HuH-7 (cell line): ENCODE measurements at regions not wholly inside any gene's neighbourhood (a gene's known extent, or its start where the extent isn't known, plus 50 kb on each side); places are given as distances from the start of the nearest gene placed in this dataset.

Experiments
- DNase-seq: peaks from one replicate; pipeline ENCODE4 v3.0.0; 2011; ENCODE audit warnings: low spot score

DNA sequence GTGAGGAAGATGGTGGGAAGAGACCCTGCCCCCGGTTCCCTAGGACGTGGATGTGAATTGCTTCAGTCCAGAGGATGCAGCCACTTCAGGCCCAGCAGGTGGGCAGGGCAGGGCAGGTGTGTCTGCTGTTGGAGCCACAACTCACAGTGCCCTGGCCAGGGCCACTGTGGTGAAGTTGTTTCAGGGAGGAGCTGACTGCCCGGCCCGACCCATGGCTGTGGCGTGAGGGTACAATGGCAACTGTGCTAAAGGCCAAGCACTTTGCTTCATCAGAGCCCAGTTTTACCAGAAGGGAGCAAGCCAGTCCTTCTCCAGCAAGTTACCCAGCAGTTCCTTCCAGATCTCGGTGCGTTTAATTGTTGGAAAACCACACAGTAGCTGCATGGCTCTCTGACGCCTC, 1174.4 kb downstream of the BRD1 start:
- DNase-seq: no peak

DNA sequence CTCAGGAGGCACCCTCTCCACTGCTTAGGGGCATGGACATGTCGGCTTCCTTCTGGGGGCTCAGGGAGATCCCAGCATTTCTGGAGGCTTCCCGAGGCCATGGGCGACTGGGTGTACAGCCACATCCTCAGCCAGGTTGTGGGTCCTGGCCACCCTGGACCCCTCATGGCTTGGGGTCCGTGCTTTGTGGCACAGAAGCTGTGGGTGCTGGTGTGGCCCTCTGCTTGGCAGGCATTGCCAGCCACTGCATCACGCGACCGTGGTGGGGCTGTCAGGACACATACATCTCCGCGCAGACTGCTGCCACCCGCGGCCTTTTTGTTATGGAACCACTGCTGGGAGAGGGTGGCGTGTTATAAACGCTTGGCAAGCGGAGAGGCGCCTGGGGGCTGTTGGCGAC, 1174.9 kb downstream of the BRD1 start:
- no peak for DNase-seq

DNA sequence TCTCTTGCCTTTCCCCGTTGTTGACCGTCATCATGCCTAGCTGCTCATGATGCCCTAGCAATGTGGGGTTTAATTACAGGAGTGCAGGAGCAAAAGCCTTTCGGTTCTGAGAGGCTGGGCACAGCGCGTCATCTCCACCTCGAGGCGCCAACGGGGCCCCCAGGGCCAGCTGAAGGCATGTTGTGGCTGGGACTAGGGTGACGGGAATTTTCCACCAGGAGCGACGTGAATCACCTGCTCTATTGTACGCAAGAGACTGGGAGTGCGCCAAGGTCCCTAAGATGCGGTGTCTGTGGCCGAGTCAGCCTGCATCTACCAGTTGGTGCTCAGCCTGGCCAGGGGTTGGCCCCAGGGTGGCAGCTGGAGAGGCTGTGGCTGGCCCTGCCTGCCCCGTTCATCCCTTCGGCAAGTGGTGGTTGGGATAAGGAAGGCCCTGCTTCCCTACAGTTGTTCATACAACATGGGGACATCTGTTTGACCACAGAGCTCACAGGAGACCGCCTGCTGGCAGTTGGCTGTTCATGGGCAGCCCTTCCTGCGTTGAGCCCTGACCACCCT, 1175.6 kb downstream of the BRD1 start:
- no peak for DNase-seq

DNA sequence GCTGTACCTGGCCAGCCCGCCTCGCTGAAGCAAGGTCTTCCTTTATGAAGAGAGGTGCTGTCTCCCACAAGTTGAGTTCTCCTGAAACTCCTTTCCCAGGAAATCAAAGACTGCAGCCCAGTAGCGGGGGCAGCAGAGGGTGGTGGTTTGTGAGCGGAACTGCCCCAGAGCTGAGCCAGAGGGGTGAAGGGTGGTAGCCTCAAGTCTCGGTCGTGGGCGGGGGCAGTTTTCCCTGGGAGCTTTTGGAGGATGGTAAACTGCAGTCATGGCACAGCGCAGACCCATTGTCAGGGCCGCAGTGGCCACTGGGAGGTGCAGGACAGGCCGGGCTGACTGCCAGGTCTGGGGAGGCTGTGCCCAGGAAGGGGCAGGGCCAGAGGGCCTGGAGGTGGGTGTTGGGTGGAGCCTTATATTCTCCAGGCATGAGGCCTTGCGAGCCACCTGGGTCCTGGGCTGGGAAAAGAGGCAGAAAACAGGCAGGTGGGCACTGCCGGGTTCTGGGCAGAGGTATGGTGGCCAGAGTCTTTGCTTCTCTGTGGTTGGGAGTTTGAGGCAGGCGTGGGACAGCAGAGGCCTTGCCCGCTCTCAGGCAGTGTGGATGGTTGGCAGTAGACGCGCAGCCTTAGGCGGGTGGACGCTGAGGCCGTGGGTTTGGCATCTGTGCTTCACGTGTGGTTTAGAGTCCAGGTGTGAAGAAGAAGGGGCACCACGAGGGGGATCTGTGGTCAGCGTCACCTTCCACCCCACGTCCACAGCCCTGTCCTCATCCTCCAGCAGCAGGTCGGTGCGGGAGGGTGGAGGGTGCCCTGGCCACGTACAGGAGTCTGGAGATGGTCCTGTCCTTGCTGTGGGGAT, 1176.4 kb downstream of the BRD1 start:
- DNase-seq: no peak

DNA sequence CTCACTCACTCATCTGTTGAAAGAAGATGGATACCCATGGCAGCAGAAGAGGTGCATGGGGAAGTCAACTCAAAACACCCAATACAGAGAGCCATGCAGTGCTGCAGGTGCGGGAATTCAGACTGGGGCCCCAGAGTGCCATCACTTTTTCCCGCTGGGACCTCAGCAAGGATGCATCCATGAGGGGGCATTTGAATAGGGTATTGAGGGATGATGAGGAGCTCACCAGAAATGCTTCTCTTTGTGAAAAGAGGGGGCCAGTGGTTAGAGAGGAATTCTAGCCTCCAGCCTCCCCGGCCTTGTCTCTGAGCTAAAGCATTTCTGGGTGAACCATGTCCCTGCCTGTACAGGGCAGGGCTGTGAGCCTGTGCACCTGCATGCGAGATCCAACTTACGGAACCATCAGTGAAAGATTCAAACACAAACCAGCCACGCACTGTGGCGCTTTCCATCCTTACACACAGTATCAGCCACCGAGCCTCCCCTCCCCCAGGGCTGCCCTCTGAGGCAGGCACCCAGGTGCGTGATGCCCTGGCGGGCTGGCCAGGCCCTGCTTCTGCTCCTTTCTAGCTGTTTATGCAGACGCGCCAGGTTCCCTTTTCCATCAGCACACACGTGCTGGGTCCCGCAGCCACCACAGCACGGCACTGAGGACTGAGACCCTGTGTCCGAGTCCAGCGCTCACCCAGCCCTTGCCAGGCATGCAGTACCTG, 1177.2 kb downstream of the BRD1 start:
- DNase-seq: no peak

DNA sequence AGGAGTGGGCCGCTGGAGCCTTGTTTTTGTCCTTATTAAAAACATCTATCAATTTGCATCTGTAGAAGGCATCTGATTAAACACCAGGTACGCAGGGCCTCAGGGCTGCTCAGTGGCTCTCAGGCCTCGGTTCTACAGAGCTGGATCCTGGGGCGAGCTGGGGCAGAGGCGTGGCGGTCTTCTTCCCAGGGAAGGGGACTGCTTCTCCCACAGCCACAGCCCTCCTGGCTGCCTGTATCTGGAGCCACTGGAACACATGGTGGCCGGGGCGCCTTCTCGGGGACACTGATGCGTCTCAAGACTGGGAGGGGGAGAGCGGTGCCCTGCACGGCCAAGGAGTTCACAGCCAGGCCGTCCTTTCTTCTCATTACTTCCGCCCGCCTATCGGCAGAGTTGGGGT, 1178.2 kb downstream of the BRD1 start:
- DNase-seq: no peak

DNA sequence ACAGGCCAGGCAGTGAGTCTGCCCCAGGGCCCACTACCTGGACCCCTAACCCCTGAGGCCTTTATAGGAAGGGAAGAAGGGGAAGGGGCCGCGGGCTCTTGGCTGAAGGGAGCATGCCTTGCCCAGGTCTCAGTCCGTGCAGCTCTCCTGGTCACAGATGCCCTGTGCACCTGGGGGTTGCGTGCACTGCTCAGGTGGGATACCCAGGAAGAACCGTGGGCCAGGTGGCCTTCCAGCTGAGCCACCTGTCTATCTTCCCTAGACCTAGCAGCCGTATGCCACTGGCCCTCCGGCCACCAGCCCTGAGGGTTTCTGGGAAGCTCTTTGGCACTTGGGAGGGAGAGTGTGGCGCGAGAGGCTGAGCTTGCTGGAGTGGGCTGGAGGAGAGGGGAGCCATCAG, 1178.6 kb downstream of the BRD1 start:
- DNase-seq: no peak

DNA sequence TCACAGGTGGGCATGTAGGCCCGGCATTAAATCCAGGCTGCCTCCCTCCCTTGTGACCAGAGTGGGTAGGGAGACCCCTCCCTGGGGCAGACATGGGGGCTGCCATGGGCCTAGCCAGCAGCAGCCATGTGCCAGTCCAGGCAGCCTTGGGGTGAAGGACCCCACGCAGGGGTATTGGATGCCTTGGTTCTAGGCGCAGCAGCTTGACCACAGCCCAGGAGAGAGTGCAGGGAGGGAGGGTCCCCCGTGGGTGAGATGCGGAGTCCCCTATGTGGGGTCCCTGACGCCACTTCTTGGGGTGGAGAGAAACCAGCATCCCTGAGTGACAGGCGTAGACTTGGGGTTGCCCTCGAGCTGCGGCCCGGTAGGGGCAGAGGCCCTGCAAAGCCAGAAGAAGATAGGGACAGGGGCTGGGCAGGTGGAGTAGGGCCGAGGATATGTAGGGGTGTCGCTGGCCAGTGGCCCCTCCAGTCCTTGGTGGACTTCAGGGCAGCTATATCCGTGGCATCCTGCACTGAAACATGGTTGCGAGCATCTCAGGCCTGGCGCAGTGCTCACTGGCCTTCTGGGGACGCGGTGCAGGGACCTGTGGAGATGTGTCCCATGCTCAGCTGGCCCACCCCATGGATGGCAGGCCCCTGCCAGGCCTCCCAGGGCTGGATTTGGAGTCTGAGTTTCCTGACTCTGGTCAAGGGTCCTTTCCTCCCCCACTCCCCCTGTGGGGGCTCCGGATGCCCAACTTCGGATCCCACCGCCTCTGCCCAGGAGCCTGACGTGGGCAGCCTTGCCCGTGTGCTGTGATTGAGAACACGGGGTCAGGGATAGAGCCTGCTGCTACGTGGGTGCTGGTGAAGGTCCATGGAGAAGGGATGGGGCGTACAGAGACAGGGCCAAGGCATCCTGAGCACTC, 1179.8 kb downstream of the BRD1 start:
- DNase-seq: no peak

DNA sequence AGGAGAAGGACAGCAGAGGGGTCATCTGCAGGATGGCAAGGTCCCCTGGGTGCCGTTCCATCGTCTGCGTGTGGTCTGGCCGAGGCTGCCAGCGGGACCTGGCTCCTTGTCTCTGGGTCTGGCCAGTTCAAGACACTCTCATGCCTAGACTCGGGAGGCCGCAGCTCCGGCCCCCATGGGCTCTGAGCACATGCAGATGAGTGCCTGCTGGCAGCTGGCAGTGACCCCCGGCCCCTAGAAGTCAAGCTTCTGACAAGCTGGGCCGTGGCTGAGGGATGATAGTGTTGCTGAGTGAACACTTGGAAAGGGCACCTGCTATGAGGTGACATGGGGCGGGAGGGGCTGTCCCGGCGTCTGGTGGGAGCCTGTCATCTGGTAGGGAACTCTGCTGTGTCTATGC, 1180.6 kb downstream of the BRD1 start:
- no peak for DNase-seq

DNA sequence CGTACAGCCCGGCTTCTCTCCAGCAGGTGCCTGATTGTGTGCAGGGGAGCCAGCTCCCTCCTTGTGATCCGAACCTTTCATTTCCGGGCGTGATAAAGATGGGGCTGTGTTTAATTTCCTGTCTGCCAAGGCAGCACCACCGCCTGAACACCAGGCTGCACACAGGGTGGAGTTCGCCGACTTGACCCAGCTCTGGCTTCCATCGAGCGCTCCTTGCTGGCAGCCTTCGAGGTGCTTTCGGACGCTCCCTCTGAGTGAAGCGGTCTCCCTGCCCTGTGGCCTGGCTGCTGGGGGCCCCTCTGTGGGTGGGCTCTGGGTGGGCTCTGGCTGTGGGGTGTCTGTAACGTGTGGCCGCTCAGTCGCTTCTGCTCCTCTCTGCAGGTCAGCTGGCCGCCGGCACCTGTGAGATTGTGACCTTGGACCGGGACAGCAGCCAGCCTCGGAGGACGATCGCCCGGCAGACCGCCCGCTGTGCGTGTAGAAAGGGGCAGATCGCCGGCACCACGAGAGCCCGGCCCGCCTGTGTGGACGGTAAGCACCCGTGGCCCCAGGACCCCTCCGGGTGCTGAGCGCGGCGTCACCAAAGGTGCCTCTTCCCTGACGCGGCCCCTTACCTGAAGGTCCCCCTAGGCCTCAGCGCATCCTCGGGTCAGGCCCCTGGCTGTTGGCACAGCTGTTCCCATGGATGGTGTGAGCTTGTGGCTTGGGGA, 1181.3 kb downstream of the BRD1 start:
- DNase-seq: no peak

DNA sequence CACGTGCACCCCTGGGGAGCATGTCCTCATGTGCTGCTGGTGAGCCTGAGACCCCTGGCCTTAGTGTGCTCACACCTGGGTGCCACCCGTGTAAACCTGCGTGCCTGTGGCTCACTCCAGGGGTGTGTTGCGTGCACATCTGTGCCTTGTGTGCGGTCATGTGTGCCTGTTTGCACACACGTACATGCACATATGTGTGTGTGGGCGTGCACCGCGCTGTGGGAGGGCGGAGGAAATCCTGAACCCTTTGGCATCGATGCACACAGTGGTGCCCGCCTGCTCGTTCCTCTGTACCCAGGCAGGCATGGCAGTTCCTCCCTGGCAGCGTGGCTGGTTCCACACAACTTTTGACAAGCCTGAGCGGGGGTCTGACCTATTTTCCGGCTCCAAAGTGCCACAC, 1181.9 kb downstream of the BRD1 start:
- DNase-seq: no peak

DNA sequence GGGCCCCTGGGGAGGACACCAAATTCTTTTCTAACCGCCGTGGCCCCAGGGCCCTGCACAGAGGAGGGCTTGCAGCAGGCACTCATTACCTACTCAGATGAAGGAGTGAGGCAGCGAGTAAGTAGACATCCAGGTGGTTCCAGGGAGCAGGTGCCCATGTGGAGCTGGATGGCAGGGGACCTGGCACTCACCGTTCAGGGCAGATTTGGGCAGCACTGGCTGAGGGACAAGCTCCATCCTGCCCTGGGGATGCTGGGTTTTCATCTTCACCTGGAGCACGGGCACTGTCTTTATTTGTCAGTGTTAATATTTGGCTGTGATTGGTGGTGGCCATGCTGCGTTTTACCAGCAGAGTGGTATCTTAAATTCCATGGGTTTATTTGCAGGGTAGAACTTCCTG, 1182.7 kb downstream of the BRD1 start:
- DNase-seq: no peak

DNA sequence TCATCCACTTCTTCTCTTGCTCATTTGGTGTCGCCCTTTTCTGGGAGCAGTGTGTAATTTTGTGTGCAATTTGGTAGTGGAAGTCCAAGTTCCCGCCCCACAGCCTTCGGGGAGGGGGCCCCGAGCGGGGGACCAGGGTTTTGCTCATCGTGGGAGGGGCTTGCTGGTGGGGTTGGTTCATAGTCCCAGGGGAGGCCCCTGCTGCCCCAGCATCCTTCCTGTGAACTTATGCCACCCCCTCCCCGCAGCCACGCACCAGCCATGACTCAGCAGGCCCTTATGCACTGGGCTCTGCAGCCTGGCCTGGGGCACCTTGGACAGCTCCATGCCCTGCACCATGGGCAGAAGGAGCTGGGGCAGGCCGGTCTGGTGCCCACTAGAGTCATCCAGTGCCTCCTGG, 1183.6 kb downstream of the BRD1 start:
- DNase-seq: no peak

DNA sequence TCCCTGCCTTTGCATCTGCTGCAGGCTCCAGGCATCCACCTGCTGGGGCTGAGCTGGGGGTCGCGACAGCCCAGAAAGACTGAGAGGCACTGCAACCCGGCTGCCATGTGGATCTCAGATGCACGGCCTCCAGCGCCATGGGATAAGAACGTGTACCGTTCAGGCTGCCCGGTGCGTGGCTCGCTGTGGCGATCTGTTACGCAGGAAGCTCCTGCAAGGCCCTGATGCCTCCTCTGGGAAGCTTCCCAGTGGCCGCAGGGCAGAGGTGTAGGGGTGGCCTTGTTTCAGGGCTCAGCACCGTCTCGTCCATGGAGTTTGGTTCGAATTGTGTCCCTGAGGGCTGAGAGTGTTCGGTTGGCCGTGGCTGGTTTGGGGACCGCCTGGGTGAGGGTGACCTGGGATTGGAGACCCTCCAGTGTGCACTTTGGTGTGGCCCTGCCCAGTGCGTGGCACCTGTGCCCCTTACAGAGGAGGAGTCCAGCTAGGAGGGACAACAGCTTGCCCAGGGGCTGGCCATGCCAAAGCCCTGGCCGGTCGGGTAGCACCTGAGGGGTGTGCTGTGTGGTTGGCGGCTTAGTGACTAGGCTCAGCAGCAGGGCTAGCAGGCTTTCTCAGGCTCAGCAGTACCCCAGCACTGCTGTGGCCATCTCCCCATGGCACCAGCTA, 1184.5 kb downstream of the BRD1 start:
- DNase-seq: no peak

DNA sequence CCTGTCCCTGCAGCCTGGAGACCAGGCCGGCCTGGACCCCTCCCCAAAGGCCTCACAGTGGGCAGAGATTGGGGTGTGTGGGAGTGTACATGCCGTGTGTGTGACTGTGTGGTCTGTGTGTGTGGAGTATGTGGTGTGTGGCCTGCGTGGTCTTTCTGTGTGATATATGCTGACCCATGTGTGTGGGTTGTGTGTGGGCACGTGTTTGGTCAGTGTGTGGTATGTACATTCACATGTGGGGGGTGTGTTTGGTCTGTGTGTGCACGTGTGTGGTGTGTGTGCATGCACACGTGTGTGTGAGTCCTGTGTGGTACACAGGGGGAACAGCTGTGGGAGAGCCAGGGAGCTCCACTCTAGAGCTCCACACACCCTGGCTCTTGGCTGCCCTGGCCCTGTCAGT, 1185.1 kb downstream of the BRD1 start:
- DNase-seq: no peak

DNA sequence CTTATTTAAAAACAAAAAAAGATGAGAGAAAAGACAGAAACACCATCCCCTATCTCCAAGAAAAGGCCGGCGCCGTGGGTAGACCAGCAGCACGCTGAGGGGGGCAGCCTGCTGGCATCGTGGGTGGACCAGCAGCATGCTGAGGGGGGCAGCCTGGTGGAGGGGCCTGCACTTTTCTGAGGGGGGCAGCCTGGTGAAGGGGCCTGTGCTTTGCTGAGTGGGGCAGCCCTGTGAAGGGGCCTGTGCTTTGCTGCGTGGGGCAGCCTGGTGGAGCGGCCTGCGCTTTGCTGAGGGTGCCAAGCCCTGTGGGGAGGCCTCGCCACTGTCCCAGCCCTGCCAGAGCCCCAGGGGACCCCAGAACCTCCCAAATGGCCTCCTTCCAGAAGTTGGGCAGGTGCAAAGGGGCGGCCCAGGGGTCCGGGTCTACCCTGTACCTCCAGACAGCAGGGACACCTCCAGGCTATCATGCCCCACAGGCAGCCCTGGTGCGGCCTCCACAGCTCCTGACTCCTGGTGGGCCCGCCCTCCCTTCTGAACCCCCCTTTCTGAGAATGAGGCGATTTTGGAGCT, 1185.7 kb downstream of the BRD1 start:
- no peak for DNase-seq

DNA sequence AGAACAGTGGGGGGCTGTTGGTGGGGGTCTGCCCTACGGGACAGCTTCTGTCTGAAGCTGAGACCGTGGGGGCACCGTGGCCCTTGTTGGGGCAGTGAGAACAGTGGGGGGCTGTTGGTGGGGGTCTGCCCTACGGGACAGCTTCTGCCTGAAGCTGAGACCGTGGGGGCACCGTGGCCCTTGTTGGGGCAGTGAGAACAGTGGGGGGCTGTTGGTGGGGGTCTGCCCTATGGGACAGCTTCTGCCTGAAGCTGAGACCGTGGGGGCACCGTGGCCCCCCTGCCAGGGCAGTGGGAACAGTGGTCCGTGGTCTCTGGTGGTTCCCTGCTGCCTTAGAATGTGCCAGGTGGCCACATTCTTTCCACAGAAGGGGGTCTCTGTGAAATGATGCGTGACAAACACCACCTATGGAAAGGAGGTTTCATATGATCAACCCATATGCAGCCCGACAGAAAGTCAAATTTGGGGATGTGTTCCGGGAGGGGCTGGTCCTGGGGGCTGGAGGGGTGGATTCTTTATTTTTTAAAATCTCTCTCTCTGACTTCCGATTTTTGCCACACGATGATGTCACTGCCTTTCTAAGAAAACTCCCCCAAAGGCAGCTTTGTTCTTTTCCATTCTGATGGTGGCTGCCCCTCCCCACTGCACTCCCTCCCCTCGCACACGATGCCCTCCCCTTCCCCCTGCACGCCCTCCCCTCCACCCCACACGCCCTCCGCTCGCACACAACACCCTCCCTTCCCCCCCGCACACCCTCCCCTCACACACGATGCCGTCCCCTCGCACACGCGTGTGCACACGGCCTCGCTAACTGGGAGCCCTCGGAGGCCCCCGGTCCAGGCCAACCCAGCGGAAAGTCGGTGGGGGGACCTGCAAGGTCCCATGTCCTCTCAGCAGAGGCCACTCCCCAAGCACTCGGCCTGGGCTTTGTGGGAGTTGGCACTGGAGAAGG, 1186.5 kb downstream of the BRD1 start:
- no peak for DNase-seq

DNA sequence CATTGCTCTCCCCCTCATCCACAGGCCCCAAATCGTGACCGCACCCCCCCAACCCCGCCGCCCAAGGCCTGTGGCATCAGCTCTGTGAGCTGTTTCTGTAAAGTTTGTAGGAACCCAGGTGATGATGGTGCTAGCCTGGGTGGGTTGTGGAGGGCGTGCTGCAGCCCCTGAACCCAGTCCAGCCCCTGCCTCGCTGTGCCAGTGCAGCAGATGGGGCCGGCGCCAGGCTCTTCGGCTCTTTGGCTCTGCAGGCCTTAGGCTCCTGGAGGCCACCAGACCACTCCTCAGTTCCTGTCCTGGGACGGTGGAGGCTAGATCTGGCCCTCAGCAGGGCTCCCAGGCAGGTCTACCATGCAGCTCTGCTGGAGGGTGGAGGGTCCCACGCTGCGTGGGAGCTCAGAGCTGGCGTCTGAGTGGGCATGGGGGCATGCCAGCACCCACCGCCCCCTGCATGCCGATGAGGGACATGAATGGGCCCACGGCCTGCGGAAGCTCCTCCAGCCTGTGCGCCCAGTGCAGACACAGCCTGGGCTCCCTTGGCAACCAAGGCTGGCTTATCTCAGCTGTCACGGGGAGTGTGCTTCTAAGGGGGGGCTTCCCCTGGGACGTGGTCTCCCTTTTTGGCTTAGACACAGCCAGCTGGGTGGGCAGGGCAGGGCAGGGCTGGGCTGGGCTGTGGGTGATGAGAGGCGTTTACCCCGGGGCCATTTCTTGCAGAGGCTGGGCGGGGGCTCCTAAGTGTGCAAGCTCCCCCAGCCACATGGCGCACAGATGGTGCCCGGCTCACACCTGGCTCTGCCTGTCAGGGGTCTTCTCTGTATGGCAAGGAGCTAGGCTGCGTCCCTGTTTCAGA, 1187.6 kb downstream of the BRD1 start:
- no peak for DNase-seq
